HG03565 (cell line): ENCODE measurements at regions not wholly inside any gene's neighbourhood (a gene's known extent, or its start where the extent isn't known, plus 50 kb on each side); places are given as distances from the start of the nearest gene placed in this dataset.

Experiments used
- ATAC-seq: cut with Tn5 transposase; IDR thresholded peaks from one replicate; pipeline ENCODE4 v1.9.1; 2021; ENCODE audit warnings: mild to moderate bottlenecking, moderate library complexity; ENCODE audit not compliant: unreplicated experiment

DNA sequence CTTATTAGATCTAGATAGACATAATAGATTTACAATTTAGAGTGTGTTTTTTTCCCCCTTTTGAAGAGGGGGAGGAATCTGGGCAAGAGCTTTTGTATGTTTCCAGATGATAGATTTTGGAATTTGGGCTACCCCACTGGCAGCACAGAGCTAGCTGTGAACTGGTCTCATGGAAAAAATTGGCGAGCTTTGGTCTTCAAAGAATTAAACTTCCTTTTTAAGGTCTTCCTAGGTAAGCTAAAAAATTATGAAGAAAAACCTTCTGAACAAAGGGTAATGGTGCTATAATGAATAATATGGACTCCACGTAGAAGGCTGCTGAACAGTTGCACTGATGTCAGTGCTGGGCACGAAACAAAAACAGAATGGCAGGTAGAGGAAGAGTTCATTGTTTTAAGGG, 109.3 kb downstream of the ZIC5 start:
- ATAC-seq: no peak

- ATAC-seq: no peak
These were observed 109.8 kb downstream of the ZIC5 start for GRCh38 chr13:99861771-99862170.

DNA sequence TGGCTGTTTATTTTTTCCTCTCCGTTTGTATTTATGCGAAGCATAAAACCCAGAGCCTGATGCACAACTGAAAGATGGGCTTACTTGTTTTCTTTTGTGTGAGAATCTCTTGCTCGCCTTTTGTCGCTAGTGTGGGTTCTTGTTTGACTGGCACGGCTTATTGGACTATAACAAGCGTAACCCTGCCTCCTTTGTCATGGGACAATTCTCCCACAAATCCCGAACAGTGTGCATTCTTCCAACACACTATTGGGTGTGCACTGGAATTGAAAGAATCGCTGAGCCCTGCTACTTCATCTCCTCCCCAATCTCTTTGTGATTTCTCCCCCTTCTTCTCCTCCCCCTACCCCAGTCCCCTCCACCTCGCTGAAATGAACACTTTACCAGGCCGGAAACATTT, 110.8 kb downstream of the ZIC5 start:
- ATAC-seq: no peak

DNA sequence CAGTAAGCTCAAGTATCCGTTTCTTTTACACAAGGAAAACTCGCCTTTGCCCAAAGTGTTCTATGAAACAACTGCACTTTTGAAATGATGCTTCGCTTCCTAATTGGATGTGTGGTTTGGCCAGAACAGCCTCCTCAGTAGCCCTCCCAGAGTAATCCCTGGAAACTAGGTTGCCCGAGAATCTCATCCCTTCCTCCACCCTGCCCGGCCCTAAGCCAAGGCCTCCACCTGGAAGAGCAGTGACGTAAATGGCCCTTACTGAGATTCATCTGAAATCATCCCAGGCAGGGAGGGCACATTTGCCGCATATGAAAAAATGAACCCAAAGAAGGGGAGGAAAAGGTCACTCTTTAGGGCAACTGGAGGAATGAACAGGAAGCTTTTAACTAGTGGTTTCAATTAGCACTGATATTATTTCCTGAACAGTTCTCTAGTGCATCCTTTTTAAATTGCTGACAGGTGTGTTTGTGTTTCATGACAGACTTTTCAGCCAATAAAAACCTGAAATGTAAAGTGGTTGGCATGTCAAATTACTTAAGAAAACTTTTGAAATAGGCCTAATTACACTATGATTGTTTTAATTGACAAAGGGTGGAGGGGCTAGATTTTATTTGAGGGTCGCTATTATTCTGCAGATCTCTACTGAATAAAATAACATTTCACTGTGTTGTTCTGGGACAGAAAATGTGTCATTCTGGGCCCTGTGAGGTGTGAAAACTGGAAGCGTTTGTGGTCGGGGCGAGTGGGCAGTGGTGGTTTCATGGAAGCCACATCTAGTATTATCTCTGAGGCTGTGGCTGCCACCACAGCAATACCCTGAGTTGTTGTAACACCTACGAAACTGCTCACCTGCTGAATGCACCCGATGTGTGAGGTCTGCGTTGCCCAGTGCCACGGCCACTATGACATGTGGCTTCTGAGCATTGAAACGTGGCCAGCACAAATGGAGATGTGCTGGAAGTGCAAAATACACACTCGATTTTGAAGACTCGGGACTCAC, 112.1 kb downstream of the ZIC5 start:
- ATAC-seq: peak; percentile 92

DNA sequence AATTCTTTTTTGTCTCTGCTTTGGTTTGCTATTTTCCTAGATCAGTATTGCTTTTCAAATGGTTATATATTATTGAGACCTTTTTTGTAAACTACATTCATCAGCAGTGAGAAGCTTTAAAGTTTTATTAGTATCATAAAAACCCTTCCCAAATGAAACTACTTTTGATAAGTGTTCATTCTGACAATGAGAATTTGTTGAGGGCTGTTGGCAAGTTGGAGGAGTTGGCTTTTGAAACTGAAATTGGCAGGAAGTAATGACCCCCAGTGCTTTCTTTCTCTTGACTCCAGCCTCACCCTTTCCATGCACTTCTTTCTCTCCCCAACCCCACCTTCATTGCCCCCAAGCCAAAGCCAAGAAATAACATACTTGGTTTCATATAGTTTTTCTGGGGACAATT, 113.8 kb downstream of the ZIC5 start:
- no peak for ATAC-seq

DNA sequence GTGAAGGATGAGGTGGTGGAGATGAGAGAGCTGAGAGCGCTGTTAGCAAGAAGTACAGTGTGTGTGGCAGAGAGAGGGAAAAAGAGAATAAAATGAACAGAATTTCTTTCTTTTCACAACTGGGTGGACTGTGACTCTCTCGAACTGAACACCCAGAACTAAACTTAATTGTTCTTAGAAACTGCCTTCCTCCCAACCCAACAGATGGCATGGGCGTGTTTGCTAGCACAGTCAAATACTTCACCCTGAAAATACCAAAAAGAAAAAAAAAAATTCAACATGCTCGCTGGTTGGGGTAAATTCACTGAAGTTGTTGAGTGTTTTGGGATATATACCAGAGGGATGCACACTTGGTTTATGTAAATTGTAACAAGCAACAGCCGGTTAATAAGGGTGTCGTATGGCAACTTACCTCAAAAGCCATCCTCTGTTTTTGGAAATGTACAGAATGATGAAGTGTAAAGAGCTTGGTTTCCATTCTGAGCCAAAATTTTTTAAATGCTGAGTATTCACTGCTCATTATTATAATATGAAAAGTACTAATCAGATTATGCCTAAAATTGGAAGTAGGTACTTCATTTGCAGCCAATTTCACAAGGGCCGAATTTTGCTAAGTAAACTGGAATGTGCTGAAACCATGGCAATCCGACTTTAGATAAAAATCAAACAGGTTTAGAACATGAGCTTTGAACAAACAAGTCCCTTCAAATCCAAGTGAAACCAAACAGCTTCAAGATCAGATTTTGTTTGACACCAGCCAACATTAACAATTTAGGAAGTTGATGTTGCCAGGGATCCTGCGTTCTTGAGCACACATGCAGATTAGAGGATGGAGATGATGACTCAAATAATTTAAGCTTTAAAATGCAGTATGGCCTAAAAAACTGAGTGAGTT, 115.8 kb downstream of the ZIC5 start:
- no peak for ATAC-seq

GRCh38 chr13:99854366-99854765, 117.2 kb downstream of the ZIC5 start:
- no peak for ATAC-seq

DNA sequence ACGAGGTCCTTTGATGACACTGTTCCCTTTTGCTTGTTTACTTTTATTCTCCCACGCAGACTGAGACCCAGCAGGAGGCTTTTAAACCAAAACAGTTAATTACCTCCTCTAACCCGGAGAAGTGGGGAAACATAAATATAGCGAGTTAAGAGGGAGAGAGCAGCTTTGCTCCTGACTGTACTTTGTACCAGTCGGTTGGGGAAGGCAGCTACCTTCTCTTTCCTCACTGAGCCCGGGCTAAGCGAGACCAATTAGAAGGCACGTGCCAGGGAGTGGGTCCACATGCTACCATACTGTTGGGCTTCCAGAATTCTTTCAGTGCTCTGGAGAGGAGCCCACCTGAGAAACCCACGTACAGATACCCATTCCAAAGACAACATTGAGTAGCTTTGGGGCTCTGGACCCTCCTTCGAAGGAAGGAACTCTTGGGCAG, 124.2 kb downstream of the ZIC5 start:
- ATAC-seq: no peak

GRCh38 chr13:99845161-99845874, 126.2 kb downstream of the ZIC5 start:
- ATAC-seq: no peak

DNA sequence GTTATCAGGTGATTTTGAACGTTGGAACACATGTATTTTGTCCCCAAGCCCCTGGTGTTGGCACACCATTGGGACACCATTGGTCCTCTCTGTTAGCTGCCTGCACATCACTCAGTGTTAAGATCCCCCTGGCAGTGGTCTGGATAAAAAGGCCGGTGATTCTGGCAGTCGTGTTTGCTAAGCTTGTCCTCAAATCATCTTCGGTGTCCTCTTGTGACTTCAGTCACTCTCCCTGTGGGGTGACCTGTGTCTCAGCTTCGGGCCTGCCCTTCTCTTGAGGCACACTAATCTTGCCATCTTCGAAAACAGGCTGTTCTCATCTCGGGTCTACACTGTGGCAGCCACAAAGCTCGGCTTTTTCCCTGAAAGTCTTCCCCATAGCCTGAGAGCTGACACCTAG, 127.1 kb downstream of the ZIC5 start:
- no peak for ATAC-seq

DNA sequence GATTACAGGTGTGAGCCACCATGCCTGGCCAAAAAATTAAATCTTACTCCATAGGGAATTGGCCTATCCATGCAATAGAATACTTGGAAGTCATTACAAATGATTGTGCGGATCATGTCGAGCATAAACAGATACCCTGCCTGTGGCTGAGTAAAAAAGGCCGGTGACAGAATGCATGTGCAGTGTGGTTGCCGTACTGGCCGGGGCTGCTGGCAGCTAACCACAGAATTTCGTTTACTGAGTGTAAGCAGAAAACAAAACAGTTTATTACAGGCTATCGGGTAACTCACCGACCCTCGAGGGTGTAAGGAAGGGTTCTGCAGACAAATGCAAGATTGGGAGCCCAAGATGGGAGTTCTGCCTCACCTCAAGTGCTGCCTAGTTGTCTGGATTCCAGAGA, 127.7 kb downstream of the ZIC5 start:
- ATAC-seq: no peak

DNA sequence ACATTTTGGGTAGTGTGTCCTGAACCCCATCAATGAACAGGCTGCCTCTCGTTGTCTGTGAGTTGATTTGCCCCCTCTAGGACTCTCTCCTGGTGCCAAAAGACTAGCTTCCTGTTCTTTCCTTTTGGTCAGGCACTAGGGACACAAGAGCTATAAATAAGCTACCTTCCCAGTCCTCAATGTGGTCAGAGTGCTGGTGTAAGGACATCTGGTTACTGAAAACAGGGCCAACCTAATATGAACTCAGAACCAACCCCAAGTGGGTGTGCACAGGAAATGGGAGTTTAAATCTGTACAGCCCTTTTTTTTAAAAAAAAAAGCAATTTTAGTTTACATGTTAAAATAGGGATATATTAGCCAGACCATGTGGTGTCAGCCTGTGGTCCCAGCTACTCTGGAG, 129.2 kb downstream of the ZIC5 start:
- ATAC-seq: no peak

- ATAC-seq: no peak
These were observed 135.3 kb downstream of the ZIC5 start for GRCh38 chr13:99836291-99836690.

DNA sequence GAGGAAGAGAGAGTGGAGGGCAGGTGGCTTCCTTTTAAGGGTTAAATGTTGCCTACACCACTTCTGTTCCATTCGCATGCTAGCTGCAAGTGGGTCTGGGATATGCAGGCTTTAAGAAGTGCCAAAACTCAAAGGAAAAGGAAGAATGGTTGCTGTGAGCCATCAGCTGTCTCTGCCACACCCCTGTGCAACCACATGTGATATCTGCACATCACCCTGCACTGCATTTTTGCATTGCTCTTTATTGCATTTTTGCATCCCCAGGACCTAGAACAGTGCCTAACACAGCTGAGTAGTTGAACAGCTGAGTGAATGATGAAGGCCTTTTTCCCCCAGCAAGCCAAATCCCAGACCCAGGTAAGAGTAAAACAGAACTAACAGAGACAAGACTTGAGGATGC, 136.1 kb downstream of the ZIC5 start:
- no peak for ATAC-seq

DNA sequence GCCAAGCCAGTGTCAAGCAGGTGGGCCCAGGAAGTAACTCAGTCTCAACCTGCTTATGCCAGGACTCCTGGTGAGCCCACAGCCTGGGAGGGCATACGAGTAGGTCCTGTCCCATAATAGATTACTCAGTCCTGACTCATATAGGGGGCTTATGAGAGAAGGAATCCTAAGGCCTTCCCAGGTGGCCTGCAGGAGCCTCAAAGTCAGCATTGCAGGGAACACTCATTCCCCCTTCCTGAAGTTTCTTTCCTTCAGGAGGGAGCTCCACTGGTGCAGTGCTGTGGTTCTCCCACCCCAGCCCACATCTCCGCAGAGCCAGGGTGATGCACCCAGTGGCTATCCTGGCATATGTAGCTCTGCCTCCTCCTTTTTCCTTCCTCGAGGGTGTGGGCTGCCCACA, 137.3 kb downstream of the ZIC5 start:
- ATAC-seq: no peak

- ATAC-seq: no peak
These were observed 139.2 kb downstream of the ZIC5 start for GRCh38 chr13:99832347-99832746.

DNA sequence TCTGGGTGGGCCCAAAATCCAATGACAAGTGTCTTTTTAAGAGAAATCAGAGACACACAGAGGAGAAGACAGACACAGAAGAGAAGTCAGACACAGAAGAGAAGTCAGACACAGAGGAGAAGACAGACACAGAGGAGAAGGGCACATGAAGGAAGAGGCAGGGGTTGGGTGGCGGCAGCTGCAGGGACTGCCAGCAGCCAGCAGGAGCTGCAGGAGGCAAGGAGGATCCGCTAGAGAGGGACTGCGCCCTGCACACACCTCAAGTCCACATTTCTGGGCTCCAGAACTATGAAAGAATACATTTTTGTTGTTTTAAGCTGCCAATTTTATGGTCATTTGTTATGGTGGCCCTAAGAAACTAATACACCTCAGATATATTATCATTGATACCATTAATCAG, 140.6 kb downstream of the ZIC5 start:
- ATAC-seq: no peak

DNA sequence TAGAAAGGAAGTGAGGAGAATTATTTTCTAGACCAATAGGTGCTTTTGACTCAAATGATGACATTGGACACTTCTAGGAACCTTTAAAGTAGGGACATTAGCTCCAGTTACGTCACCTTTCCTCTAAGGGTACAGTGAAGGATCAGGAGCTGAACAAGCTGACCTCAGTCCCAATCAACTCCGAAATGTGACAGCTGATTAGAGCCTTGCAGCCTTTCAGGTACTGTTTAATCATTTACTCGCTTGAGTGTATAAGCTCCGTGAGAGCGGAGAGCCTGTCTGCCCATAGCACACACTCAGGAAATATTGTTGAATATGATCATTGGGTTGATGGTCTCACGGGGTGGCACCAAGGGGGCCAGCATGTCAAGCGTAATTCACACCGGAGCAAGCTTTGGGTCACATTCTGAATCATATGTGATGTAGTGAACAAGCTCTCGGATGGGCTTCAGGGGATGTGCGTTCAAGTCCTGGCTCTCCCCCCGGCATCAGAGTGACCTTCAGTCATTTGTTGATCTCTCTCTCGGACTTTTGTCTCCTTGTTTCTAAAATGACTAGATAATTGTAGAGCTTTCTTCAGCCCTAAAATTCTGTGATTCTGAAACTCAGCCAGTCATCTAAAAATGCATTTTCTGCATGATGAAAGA, 141.9 kb downstream of the ZIC5 start:
- no peak for ATAC-seq

GRCh38 chr13:99829161-99829560, 142.4 kb downstream of the ZIC5 start:
- ATAC-seq: no peak

GRCh38 chr13:99828735-99829134, 142.8 kb downstream of the ZIC5 start:
- no peak for ATAC-seq

GRCh38 chr13:99828123-99828522, 143.4 kb downstream of the ZIC5 start:
- ATAC-seq: no peak
